ENCODE measurements at regions not wholly inside any gene's neighbourhood (a gene's known extent, or its start where the extent isn't known, plus 50 kb on each side); places are given as distances from the start of the nearest gene placed in this dataset.
"Not testable (repeated sequence)": the region's sequence is repeated elsewhere in the genome, so short reads cannot be mapped to it uniquely, and the experiment has no call there.

GRCh38 chr5:40437452-40437861 lies 242.3 kb upstream of the PTGER4 start:
- Histone ChIP-seq H3K4me3 (no peak overlapping the region), H3K27ac (no peak overlapping the region)
- no peak for TF ChIP-seq CTCF (IDR thresholded peaks at IDR 0.05)
- no peak for DNase-seq (ENCODE audit: low spot score)

- Histone ChIP-seq H3K4me3 (no peak overlapping the region), H3K27ac (no peak overlapping the region)
- no peak for TF ChIP-seq CTCF (IDR thresholded peaks at IDR 0.05)
- no peak for DNase-seq (ENCODE audit: low spot score)
Measured at GRCh38 chr5:40436535-40437237, 243.0 kb upstream of the PTGER4 start.

- H3K4me3 ChIP-seq; DNase-seq (ENCODE audit: low spot score); H3K27ac ChIP-seq: not testable (repeated sequence)
Measured at GRCh38 chr5:40435706-40436105, 244.0 kb upstream of the PTGER4 start.

- Histone ChIP-seq H3K4me3 (no peak overlapping the region), H3K27ac (no peak overlapping the region)
- no peak for TF ChIP-seq CTCF (IDR thresholded peaks at IDR 0.05)
- DNase-seq (ENCODE audit: low spot score): no peak
Measured at GRCh38 chr5:40432836-40433235, 246.9 kb upstream of the PTGER4 start.

- TF ChIP-seq CTCF (IDR thresholded peaks at IDR 0.05): no peak
- no peak overlapping the region for H3K27ac ChIP-seq
Measured at GRCh38 chr5:40431734-40432133, 248.0 kb upstream of the PTGER4 start.

GRCh38 chr5:40430101-40430710 lies 249.5 kb upstream of the PTGER4 start:
- Histone ChIP-seq H3K27ac (no peak overlapping the region), H3K4me3 (no peak overlapping the region)
- no peak for DNase-seq (ENCODE audit: low spot score)
- no peak for TF ChIP-seq CTCF (IDR thresholded peaks at IDR 0.05)

More at GRCh38 chr5:40431734-40432133, 248.0 kb upstream of the PTGER4 start:
- H3K4me3 ChIP-seq: no peak overlapping the region
- DNase-seq (ENCODE audit: low spot score): no peak

- no peak for DNase-seq (ENCODE audit: low spot score)
- Histone ChIP-seq H3K27ac (no peak overlapping the region), H3K4me3 (no peak overlapping the region)
- no peak for TF ChIP-seq CTCF (IDR thresholded peaks at IDR 0.05)
Measured at GRCh38 chr5:40429258-40430100, 250.2 kb upstream of the PTGER4 start.

Data from coronary artery (tissue), 2 donors.